ENCODE measurements at regions not wholly inside any gene's neighbourhood (a gene's known extent, or its start where the extent isn't known, plus 50 kb on each side); places are given as distances from the start of the nearest gene placed in this dataset.

DNA sequence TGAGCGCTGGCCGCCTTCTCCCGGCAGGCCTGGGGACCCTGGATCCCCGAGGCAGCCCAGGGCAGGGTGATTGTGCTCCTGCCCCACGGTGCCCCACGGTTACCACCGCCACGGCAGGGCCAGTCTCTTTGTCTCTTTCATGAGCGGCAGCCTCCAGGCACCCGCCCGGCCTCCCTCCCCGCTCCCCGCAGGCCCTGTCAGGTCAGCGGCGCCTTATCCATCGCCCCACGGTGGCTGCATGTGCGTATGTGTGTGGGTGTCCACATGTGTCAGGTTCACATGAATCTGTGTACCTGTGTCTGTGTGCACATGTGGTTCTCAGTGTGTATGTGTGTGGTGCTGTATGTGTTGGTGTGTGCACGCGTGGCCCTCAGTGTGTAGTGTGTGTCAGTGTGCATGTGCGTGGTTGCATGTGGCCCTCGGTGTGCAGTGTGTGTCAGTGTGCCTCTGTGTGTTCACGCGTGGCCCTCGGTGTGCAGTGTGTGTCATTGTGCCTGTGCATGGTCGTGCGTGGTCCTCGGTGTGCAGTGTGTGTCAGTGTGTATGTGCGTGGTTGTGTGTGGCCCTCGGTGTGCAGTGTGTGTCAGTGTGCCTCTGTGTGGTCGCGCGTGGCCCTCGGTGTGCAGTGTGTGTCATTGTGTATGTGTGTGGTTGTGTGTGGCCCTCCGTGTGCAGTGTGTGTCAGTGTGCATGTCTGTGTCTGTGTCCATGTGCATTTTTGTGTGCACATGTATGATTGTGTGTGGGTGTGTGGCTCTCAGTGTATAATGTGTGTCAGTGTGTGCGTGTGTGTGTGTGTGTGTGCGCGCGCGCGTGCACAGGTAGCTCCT, 239.2 kb upstream of the GSE1 start:
- H3K9me3 ChIP-seq (ENCODE audit: control insufficient read depth, insufficient read depth, low read length) = no peaks in the 10 kb centered on the region
- H3K36me3 ChIP-seq (ENCODE audit: control insufficient read depth, insufficient read depth, low read length) = no peaks in the 10 kb centered on the region
- no peaks in the 10 kb centered on the region for H3K4me1 ChIP-seq (ENCODE audit: control insufficient read depth, insufficient read depth, low read length)
- H3K27me3 ChIP-seq (ENCODE audit: control insufficient read depth, insufficient read depth, low read length) = no peaks in the 10 kb centered on the region
- no CpG with 5 or more reads among the region's 41 CpGs for WGBS (ENCODE audit: insufficient coverage, insufficient read length)
- no peak overlapping the region for H3K4me3 ChIP-seq (ENCODE audit: low read length)
- H3K27ac ChIP-seq (ENCODE audit: low read length) = no peak overlapping the region
- DNase-seq (ENCODE audit: low read depth, low spot score) = no peak

GRCh38 chr16:85374571-85374872, 238.6 kb upstream of the GSE1 start:
- Histone ChIP-seq H3K27ac (ENCODE audit: low read length) (no peak overlapping the region), H3K27me3 (ENCODE audit: control insufficient read depth, insufficient read depth, low read length) (no peaks in the 10 kb centered on the region), H3K9me3 (ENCODE audit: control insufficient read depth, insufficient read depth, low read length) (no peaks in the 10 kb centered on the region), H3K36me3 (ENCODE audit: control insufficient read depth, insufficient read depth, low read length) (no peaks in the 10 kb centered on the region), H3K4me1 (ENCODE audit: control insufficient read depth, insufficient read depth, low read length) (no peaks in the 10 kb centered on the region), H3K4me3 (ENCODE audit: low read length) (no peak overlapping the region)
- DNase-seq (ENCODE audit: low read depth, low spot score) = no peak
- no CpG with 5 or more reads among the region's 10 CpGs for WGBS (ENCODE audit: insufficient coverage, insufficient read length)

DNA sequence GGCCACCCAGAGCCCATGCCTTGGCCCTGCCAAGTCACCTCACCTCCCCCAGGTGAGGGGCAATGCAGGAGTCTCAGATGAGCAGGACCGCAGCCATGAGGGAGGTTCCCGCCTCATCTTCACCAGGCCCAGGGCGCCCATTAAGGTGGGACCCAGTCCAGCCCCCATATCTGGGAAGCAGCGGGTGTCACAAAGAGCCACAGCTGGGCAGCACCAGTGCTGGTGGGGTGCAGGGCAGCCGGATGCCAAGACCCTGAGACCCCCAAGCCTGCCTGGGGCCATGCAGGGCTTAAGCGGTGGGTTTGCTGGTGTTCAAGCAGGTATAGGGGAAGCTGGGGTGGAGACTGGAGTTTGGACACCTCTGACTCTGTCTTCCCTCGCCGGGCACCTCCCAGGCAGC, 237.8 kb upstream of the GSE1 start:
- WGBS (ENCODE audit: insufficient coverage, insufficient read length) = no CpG with 5 or more reads among the region's 8 CpGs
- Histone ChIP-seq H3K4me3 (ENCODE audit: low read length) (no peak overlapping the region), H3K27ac (ENCODE audit: low read length) (no peak overlapping the region), H3K4me1 (ENCODE audit: control insufficient read depth, insufficient read depth, low read length) (no peaks in the 10 kb centered on the region), H3K27me3 (ENCODE audit: control insufficient read depth, insufficient read depth, low read length) (no peaks in the 10 kb centered on the region), H3K9me3 (ENCODE audit: control insufficient read depth, insufficient read depth, low read length) (no peaks in the 10 kb centered on the region), H3K36me3 (ENCODE audit: control insufficient read depth, insufficient read depth, low read length) (no peaks in the 10 kb centered on the region)
- DNase-seq (ENCODE audit: low read depth, low spot score) = no peak

- Histone ChIP-seq H3K27me3 (ENCODE audit: control insufficient read depth, insufficient read depth, low read length) (no peaks in the 10 kb centered on the region), H3K4me1 (ENCODE audit: control insufficient read depth, insufficient read depth, low read length) (no peaks in the 10 kb centered on the region), H3K9me3 (ENCODE audit: control insufficient read depth, insufficient read depth, low read length) (no peaks in the 10 kb centered on the region), H3K4me3 (ENCODE audit: low read length) (no peak overlapping the region), H3K27ac (ENCODE audit: low read length) (no peak overlapping the region), H3K36me3 (ENCODE audit: control insufficient read depth, insufficient read depth, low read length) (no peaks in the 10 kb centered on the region)
- DNase-seq (ENCODE audit: low read depth, low spot score) = no peak
- no CpG with 5 or more reads among the region's 29 CpGs for WGBS (ENCODE audit: insufficient coverage, insufficient read length)
Measured at GRCh38 chr16:85376292-85377095, 236.6 kb upstream of the GSE1 start.

DNA sequence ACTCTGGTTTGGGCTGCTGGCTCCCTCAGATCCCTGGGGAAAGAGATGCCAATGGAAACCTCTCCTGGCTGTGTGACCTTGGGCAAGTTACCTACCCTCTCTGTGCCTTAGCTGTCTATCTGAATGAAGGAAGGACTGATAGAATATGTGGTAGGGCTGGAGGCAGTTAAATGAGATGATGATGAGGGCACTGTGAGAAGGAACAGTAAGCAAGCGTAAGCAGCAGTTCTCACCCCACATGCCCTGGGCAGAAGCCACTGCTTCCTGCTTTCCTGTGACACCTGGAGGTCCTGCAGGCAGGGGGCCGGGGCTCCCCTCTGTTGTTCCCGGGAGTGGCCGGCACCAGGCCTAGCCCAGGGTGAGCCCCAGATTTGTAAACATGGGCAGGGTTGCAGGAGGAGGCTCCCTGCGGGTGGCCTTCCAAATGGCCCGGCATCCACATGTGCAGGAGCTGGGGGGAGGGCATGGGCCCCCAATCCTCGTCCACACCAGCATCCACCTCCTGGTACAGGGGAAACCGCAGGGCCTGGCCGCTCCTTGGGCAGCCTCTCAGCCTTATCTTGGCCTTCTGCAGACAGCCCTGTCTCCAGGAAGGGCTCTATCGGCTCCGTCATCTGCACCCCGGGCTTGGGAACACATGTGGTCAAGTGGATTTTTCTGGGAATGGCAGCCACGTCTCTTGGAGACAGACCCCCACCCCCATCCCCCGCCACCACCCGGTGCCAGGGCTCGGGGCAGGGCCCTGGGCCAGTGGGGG, 235.6 kb upstream of the GSE1 start:
- no CpG with 5 or more reads among the region's 16 CpGs for WGBS (ENCODE audit: insufficient coverage, insufficient read length)
- Histone ChIP-seq H3K4me3 (ENCODE audit: low read length) (no peak overlapping the region), H3K9me3 (ENCODE audit: control insufficient read depth, insufficient read depth, low read length) (no peaks in the 10 kb centered on the region), H3K4me1 (ENCODE audit: control insufficient read depth, insufficient read depth, low read length) (no peaks in the 10 kb centered on the region), H3K27ac (ENCODE audit: low read length) (no peak overlapping the region), H3K27me3 (ENCODE audit: control insufficient read depth, insufficient read depth, low read length) (no peaks in the 10 kb centered on the region), H3K36me3 (ENCODE audit: control insufficient read depth, insufficient read depth, low read length) (no peaks in the 10 kb centered on the region)
- DNase-seq (ENCODE audit: low read depth, low spot score) = no peak

- no peak overlapping the region for H3K27ac ChIP-seq (ENCODE audit: low read length)
- H3K9me3 ChIP-seq (ENCODE audit: control insufficient read depth, insufficient read depth, low read length) = no peaks in the 10 kb centered on the region
- H3K27me3 ChIP-seq (ENCODE audit: control insufficient read depth, insufficient read depth, low read length) = no peaks in the 10 kb centered on the region
- DNase-seq (ENCODE audit: low read depth, low spot score) = no peak
- H3K4me1 ChIP-seq (ENCODE audit: control insufficient read depth, insufficient read depth, low read length) = no peaks in the 10 kb centered on the region
- H3K36me3 ChIP-seq (ENCODE audit: control insufficient read depth, insufficient read depth, low read length) = no peaks in the 10 kb centered on the region
- H3K4me3 ChIP-seq (ENCODE audit: low read length) = no peak overlapping the region
- WGBS (ENCODE audit: insufficient coverage, insufficient read length) = no CpG with 5 or more reads among the region's 16 CpGs
Measured at GRCh38 chr16:85378145-85379040, 234.7 kb upstream of the GSE1 start.

DNA sequence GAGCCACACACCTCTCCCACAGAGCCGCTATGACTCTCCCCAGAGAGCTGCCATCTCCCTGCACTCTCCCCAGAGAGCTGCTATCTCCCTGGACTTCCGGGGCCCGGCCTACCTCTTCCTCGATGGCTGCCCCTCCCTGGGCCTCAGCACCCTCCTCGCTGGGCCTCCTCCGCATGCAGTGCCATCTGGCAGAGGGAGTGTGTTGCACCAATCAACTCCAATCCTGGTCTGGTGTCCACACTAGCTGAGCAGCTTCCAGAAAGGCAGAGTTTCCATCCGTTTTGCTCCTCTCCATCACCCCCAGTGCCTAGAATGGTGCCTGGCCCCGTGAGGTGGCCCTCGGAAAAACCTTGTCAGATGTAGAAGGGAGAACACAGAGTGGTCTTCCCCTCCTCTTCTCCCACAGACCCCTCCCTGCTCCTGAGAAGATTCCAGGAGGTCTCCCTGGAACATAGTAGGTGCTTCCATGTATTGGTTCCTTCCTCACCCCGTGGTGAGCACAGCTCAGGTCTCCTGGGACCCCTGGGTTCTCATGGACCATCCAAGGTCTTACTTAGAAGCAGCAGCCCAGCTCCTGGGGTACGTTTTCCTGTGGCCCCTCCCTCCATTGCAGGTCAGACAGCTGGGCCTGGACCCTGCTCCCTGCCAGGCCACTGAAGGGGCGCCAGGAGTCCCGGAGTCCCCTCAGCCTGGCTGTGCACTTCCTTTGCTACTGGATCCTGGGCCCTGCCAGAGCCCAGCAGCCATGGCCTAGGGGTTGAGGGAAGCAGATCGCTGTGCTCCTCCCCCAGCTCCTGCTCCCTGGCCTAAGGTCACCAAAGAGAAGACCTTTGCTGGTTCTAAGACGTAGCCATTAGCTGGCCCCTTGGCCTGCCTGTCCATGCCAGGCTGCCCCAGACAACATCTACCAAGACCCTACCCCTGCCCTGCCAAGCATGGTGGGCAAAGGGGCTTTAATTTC, 233.8 kb upstream of the GSE1 start:
- Histone ChIP-seq H3K9me3 (ENCODE audit: control insufficient read depth, insufficient read depth, low read length) (no peaks in the 10 kb centered on the region), H3K4me1 (ENCODE audit: control insufficient read depth, insufficient read depth, low read length) (no peaks in the 10 kb centered on the region), H3K36me3 (ENCODE audit: control insufficient read depth, insufficient read depth, low read length) (no peaks in the 10 kb centered on the region), H3K27me3 (ENCODE audit: control insufficient read depth, insufficient read depth, low read length) (no peaks in the 10 kb centered on the region), H3K27ac (ENCODE audit: low read length) (no peak overlapping the region), H3K4me3 (ENCODE audit: low read length) (no peak overlapping the region)
- DNase-seq (ENCODE audit: low read depth, low spot score) = no peak
- no CpG with 5 or more reads among the region's 15 CpGs for whole genome bisulfite sequencing (ENCODE audit: insufficient coverage, insufficient read length)

DNA sequence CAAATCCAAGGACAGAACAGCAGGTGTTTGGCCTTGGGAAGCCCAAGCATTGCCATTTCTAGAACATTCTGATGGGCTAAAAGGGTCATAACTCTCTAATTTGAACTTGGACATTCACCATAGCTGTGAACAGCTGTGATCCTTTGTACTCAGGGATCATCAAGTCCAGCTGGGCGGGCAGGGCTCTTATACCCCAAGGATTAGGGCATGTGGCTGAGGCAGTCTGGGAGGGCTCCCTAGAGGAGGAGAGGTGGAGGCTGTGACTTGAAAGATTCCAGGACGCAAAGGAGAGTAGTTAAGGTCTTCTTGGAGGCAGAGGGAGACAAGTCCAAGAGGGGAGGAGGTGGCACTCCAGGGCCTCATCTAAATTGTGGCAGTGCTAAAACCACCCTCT, 233.1 kb upstream of the GSE1 start:
- no peak overlapping the region for H3K4me3 ChIP-seq (ENCODE audit: low read length)
- no peak overlapping the region for H3K27ac ChIP-seq (ENCODE audit: low read length)
- H3K4me1 ChIP-seq (ENCODE audit: control insufficient read depth, insufficient read depth, low read length) = no peaks in the 10 kb centered on the region
- no peak for DNase-seq (ENCODE audit: low read depth, low spot score)
- H3K36me3 ChIP-seq (ENCODE audit: control insufficient read depth, insufficient read depth, low read length) = no peaks in the 10 kb centered on the region
- no peaks in the 10 kb centered on the region for H3K9me3 ChIP-seq (ENCODE audit: control insufficient read depth, insufficient read depth, low read length)
- WGBS (ENCODE audit: insufficient coverage, insufficient read length) = no CpG with 5 or more reads among the region's 2 CpGs
- H3K27me3 ChIP-seq (ENCODE audit: control insufficient read depth, insufficient read depth, low read length) = no peaks in the 10 kb centered on the region

GRCh38 chr16:85380905-85381737, 232.0 kb upstream of the GSE1 start:
- DNase-seq (ENCODE audit: low read depth, low spot score) = no peak
- no peak overlapping the region for H3K4me3 ChIP-seq (ENCODE audit: low read length)
- no peaks in the 10 kb centered on the region for H3K9me3 ChIP-seq (ENCODE audit: control insufficient read depth, insufficient read depth, low read length)
- no peak overlapping the region for H3K27ac ChIP-seq (ENCODE audit: low read length)
- no peaks in the 10 kb centered on the region for H3K27me3 ChIP-seq (ENCODE audit: control insufficient read depth, insufficient read depth, low read length)
- no CpG with 5 or more reads among the region's 19 CpGs for WGBS (ENCODE audit: insufficient coverage, insufficient read length)
- no peaks in the 10 kb centered on the region; the same call in 1 of the 2 replicates for H3K4me1 ChIP-seq (ENCODE audit: control insufficient read depth, insufficient read depth, low read length)
- H3K36me3 ChIP-seq (ENCODE audit: control insufficient read depth, insufficient read depth, low read length) = no peaks in the 10 kb centered on the region

Data from iPS DF 6.9 (cell line).